Endothelial cell (in vitro differentiated cells): ENCODE measurements at regions not wholly inside any gene's neighbourhood (a gene's known extent, or its start where the extent isn't known, plus 50 kb on each side); places are given as distances from the start of the nearest gene placed in this dataset.

Experiments
- DNase-seq: peaks from one replicate; pipeline ENCODE4 v3.0.0; 2021; ENCODE audit warnings: low spot score
- H3K27ac Mint-ChIP-seq: one replicate; pipeline ENCODE4 v1.8.0; 2021; ENCODE audit warnings: mixed read lengths, inconsistent platforms; ENCODE audit not compliant: unreplicated experiment
- H3K27me3 Mint-ChIP-seq: one replicate; pipeline ENCODE4 v1.8.0; 2021; ENCODE audit warnings: mild to moderate bottlenecking, moderate library complexity, mixed read lengths, inconsistent platforms; ENCODE audit not compliant: unreplicated experiment
- H3K36me3 Mint-ChIP-seq: one replicate; pipeline ENCODE4 v1.8.0; 2021; ENCODE audit warnings: mild to moderate bottlenecking, low read depth, mixed read lengths, inconsistent platforms; ENCODE audit not compliant: unreplicated experiment
- H3K4me1 Mint-ChIP-seq: one replicate; pipeline ENCODE4 v1.8.0; 2021; ENCODE audit warnings: mild to moderate bottlenecking, mixed read lengths, inconsistent platforms; ENCODE audit not compliant: unreplicated experiment
- H3K4me3 Mint-ChIP-seq: one replicate; pipeline ENCODE4 v1.8.0; 2021; ENCODE audit warnings: mild to moderate bottlenecking, mixed read lengths, inconsistent platforms; ENCODE audit not compliant: unreplicated experiment
- H3K9me3 Mint-ChIP-seq: one replicate; pipeline ENCODE4 v1.8.0; 2021; ENCODE audit warnings: mixed read lengths, inconsistent platforms; ENCODE audit not compliant: unreplicated experiment
- TF ChIP-seq, protein P1 (sequence below): fragments of 200-600 bp; sonication (generic); IDR thresholded peaks from one replicate; pipeline ENCODE4 v1.5.0; 2021; ENCODE audit warnings: antibody characterized with exemption; ENCODE audit not compliant: unreplicated experiment

DNA sequence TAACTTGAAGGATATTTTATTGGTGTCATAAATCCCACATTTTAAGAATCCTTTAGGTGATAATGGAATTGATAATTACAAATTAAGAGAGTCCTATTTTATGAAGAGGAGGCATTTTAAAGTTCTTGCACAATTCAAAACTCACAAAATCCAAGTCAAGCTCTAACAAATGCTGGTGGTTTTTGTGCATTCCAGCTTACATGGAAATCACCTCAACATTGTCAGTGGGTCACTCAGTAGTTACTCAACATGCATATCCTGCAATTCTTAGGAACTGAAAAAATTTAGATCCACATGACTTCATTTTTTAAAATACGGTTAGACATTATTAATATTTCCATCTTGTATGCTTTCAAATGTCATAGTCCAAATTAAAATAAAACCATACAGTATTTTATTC is 487.2 kb downstream of the CNTN3 start:
- Mint-ChIP-seq H3K4me3 (no peak overlapping the region), H3K36me3 (no peaks in the 10 kb centered on the region), H3K27me3 (no peaks in the 10 kb centered on the region), H3K9me3 (no peaks in the 10 kb centered on the region), H3K27ac (no peak overlapping the region), H3K4me1 (peaks cover 3% of the 10 kb centered on the region)
- TF ChIP-seq, protein P1, sequence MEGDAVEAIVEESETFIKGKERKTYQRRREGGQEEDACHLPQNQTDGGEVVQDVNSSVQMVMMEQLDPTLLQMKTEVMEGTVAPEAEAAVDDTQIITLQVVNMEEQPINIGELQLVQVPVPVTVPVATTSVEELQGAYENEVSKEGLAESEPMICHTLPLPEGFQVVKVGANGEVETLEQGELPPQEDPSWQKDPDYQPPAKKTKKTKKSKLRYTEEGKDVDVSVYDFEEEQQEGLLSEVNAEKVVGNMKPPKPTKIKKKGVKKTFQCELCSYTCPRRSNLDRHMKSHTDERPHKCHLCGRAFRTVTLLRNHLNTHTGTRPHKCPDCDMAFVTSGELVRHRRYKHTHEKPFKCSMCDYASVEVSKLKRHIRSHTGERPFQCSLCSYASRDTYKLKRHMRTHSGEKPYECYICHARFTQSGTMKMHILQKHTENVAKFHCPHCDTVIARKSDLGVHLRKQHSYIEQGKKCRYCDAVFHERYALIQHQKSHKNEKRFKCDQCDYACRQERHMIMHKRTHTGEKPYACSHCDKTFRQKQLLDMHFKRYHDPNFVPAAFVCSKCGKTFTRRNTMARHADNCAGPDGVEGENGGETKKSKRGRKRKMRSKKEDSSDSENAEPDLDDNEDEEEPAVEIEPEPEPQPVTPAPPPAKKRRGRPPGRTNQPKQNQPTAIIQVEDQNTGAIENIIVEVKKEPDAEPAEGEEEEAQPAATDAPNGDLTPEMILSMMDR, result no peak
- no peak for DNase-seq

DNA sequence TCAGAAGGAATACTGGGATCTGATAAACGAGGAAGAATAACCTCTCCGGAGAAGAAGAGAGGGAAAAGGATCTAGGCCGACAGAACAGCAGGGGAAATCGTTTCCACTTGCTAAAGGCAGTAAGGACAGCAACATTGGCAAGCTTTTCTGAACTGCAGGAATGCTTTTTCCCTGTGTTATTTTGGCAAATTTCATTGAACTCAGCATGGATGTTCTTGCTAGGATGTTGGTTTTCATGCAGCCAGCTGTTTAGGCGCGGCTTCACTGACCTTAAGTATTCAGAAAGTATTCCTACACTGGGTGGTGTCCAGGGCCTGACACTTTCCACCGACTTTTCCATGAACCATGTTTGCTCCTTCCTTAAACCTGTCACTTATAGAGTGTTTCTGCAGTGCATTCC is 489.7 kb downstream of the CNTN3 start:
- H3K9me3 Mint-ChIP-seq, result no peaks in the 10 kb centered on the region

DNA sequence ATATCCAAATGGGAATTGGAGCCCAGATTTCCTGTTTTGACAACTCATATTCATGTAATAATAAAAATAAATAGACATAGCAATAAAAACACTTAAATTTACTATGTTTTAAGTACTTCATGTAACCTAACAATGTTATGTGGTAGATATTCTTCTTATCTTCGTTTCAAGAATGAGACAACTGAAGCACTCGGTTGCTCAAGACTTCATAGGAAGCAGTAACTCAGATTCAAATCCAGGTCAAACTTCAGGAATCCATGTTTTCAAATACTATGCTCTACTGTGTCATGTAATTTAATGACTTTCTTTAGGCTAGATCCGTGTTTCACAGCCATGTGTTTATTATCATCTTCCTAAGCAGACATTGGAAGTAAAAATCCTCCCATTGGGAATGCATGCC is 492.2 kb downstream of the CNTN3 start:
- no peak for DNase-seq
- Mint-ChIP-seq H3K36me3 (peaks cover 5% of the 10 kb centered on the region), H3K9me3 (no peaks in the 10 kb centered on the region), H3K27me3 (no peaks in the 10 kb centered on the region), H3K27ac (no peak overlapping the region), H3K4me3 (no peak overlapping the region), H3K4me1 (no peaks in the 10 kb centered on the region)
- TF ChIP-seq, protein P1, result no peak

More for the DNA sequence above, 489.7 kb downstream of the CNTN3 start:
- H3K4me3 Mint-ChIP-seq, result no peak overlapping the region
- no peak overlapping the region for H3K27ac Mint-ChIP-seq
- no peak for DNase-seq
- H3K27me3 Mint-ChIP-seq, result no peaks in the 10 kb centered on the region
- peaks cover 5% of the 10 kb centered on the region for H3K36me3 Mint-ChIP-seq
- H3K4me1 Mint-ChIP-seq, result peaks cover 3% of the 10 kb centered on the region
- TF ChIP-seq, protein P1, result no peak

DNA sequence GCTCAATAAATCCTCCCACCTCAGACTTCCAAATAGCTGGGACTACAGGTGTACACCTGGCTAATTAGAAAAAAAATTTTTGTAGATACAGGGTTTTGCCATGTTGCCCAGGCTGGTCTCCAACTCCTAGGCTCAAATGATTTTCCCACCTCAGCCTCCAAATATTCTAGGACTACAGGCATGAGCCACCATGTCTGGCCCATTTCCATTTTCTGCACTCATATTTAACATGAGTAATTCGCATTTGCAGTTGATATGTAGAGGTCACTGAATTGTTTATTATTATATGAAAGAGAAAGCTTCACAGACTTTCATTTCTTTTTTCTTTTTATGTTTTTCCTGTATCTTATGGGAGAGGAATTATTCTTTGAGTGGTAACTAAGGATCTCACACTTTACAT is 492.7 kb downstream of the CNTN3 start:
- H3K4me1 Mint-ChIP-seq, result no peaks in the 10 kb centered on the region
- H3K27me3 Mint-ChIP-seq, result no peaks in the 10 kb centered on the region
- no peak overlapping the region for H3K4me3 Mint-ChIP-seq
- H3K27ac Mint-ChIP-seq, result no peak overlapping the region
- TF ChIP-seq, protein P1, result no peak
- no peaks in the 10 kb centered on the region for H3K9me3 Mint-ChIP-seq
- DNase-seq, result no peak
- H3K36me3 Mint-ChIP-seq, result peaks cover 5% of the 10 kb centered on the region

- H3K27ac Mint-ChIP-seq, result no peak overlapping the region
- no peak overlapping the region for H3K4me3 Mint-ChIP-seq
- H3K4me1 Mint-ChIP-seq, result no peaks in the 10 kb centered on the region
- no peaks in the 10 kb centered on the region for H3K9me3 Mint-ChIP-seq
- TF ChIP-seq, protein P1, result no peak
- no peak for DNase-seq
- peaks cover 5% of the 10 kb centered on the region for H3K36me3 Mint-ChIP-seq
- H3K27me3 Mint-ChIP-seq, result no peaks in the 10 kb centered on the region
Observed at GRCh38 chr3:74119221-74119620, 494.5 kb upstream of the PDZRN3 start.
